PC-3 (cell line): ENCODE measurements at regions not wholly inside any gene's neighbourhood (a gene's known extent, or its start where the extent isn't known, plus 50 kb on each side); places are given as distances from the start of the nearest gene placed in this dataset.

Experiments used
- CTCF ChIP-seq: fragments of 300-600 bp; sonication (generic); conservative IDR thresholded peaks from 2 replicates; pipeline ENCODE4 v1.5.1; 2017; ENCODE audit warnings: antibody characterized with exemption, low read depth, mild to moderate bottlenecking, low read length
- EZH2 ChIP-seq: fragments of 300-600 bp; sonication (generic); IDR thresholded peaks from one replicate; pipeline ENCODE4 v1.6.1; 2017; ENCODE audit warnings: antibody characterized with exemption, mild to moderate bottlenecking, low read length; ENCODE audit not compliant: unreplicated experiment
- EZH2phosphoT487 ChIP-seq: fragments of 300-600 bp; sonication (generic); IDR thresholded peaks from 2 replicates; pipeline ENCODE4 v1.6.1; 2018; ENCODE audit warnings: mild to moderate bottlenecking, antibody characterized with exemption, low read length, borderline replicate concordance

DNA sequence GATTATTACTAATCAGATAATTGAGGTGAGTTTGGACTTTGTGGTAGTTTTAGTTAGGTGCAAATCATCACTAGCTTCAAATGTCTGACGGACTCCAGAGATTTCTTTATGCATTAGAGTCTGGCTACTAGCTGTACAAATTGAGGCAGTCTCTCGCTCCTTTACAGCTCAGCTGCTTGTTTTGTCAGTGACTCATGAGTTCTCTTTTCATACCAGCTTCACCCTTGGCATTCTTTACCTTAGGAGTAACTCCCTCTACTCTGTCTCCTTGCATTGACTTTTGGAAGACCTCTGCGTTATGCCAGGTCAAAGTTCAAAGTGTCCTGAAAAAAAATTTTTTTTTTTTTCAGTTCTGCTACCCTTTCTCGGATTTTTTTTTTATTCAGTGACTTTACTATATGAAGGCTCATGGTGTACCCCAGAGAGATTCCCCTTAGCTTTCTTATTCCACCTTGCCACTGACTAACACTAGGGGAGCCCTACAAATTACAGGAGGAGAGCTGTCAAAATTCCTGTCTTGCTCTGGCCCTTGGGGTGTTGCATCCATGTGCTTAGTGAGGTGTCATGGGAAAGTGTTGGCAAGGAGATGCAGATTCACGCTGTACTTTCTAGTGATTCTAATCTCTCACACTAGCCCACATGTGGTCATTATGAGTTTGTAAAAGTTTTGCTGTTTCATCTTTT lies 576.6 kb downstream of the ADGRL2 start:
- TF ChIP-seq CTCF (peak; percentile 29; the same call in 1 of the 2 replicates), EZH2phosphoT487 (no peak), EZH2 (no peak)
